OCI-LY3 (cell line): ENCODE measurements at regions not wholly inside any gene's neighbourhood (a gene's known extent, or its start where the extent isn't known, plus 50 kb on each side); places are given as distances from the start of the nearest gene placed in this dataset.

ENCODE experiments used
- H2AFZ ChIP-seq: fragments of 200-600, 300-600 bp; shearing (Covaris generic); 2 replicates; pipeline ENCODE4 v1.6.0; 2014; ENCODE audit warnings: antibody characterized with exemption, low read depth, low read length
- H3K27ac ChIP-seq: fragments of 200-600, 300-600 bp; sonication (generic); 2 replicates; pipeline ENCODE4 v1.5.1; 2014; ENCODE audit warnings: mild to moderate bottlenecking, low read length, moderate library complexity, mixed read lengths
- H3K27me3 ChIP-seq: fragments of 200-600, 300-600 bp; sonication (generic); 2 replicates; pipeline ENCODE4 v1.6.1; 2014; ENCODE audit warnings: low read depth, low read length, mixed read lengths
- H3K36me3 ChIP-seq: fragments of 200-600, 300-600 bp; sonication (generic); replicated peaks from 2 replicates; pipeline ENCODE3; 2014; ENCODE audit warnings: low read depth, low read length, mixed read lengths
- H3K4me1 ChIP-seq: fragments of 300-600, 200-600 bp; sonication (generic); 2 replicates; pipeline ENCODE4 v1.6.1; 2014; ENCODE audit warnings: low read length, mixed read lengths
- H3K4me2 ChIP-seq: fragments of 200-600, 300-600 bp; sonication (generic); 2 replicates; pipeline ENCODE4 v1.6.1; 2014; ENCODE audit warnings: low read length, mixed read lengths
- H3K4me3 ChIP-seq: fragments of 300-600, 200-600 bp; sonication (generic); 2 replicates; pipeline ENCODE4 v1.5.1; 2014; ENCODE audit warnings: antibody characterized with exemption, mild to moderate bottlenecking, low read length, moderate library complexity
- H3K79me2 ChIP-seq: fragments of 300-600, 200-600 bp; shearing (Covaris generic); 2 replicates; pipeline ENCODE4 v1.6.1; 2014; ENCODE audit warnings: mild to moderate bottlenecking, low read length, mixed read lengths
- H3K9ac ChIP-seq: fragments of 300-600, 200-600 bp; shearing (Covaris generic); 2 replicates; pipeline ENCODE4 v1.6.0; 2014; ENCODE audit warnings: mild to moderate bottlenecking, low read length, moderate library complexity
- H3K9me3 ChIP-seq: fragments of 200-600, 300-600 bp; shearing (Covaris generic); 2 replicates; pipeline ENCODE4 v1.6.1; 2014; ENCODE audit warnings: low read length, mixed read lengths; ENCODE audit not compliant: insufficient read depth
- H4K20me1 ChIP-seq: fragments of 200-600, 300-600 bp; sonication (generic); 2 replicates; pipeline ENCODE4 v1.6.1; 2016; ENCODE audit warnings: low read length, mixed read lengths; ENCODE audit not compliant: insufficient read depth
- CTCF ChIP-seq: fragments of 200-600, 300-600 bp; sonication (generic); IDR thresholded peaks from 2 replicates; pipeline ENCODE4 v1.5.1; 2014; ENCODE audit warnings: antibody characterized with exemption, low read length, low read depth
- EZH2phosphoT487 ChIP-seq: fragments of 200-600 bp; shearing (Covaris generic); IDR thresholded peaks from 2 replicates; pipeline ENCODE4 v1.6.1; 2018; ENCODE audit warnings: antibody characterized with exemption, mixed run types, low read depth

- Histone ChIP-seq H4K20me1 (no peaks in the 10 kb centered on the region), H3K4me1 (no peaks in the 10 kb centered on the region), H3K4me2 (no peak overlapping the region), H3K9ac (no peak overlapping the region), H3K79me2 (no peaks in the 10 kb centered on the region), H3K27ac (no peak overlapping the region), H3K9me3 (no peaks in the 10 kb centered on the region), H2AFZ (no peak overlapping the region), H3K4me3 (no peak overlapping the region), H3K36me3 (no peaks in the 10 kb centered on the region), H3K27me3 (no peaks in the 10 kb centered on the region)
- TF ChIP-seq CTCF = no peak
- TF ChIP-seq EZH2phosphoT487 = no peak
Measured at GRCh38 chr9:117860849-117861248, 156.6 kb downstream of the TLR4 start.

GRCh38 chr9:117864385-117865057 lies 160.3 kb downstream of the TLR4 start:
- H3K4me3 ChIP-seq = no peak overlapping the region
- no peaks in the 10 kb centered on the region for H3K36me3 ChIP-seq
- no peaks in the 10 kb centered on the region for H4K20me1 ChIP-seq

DNA sequence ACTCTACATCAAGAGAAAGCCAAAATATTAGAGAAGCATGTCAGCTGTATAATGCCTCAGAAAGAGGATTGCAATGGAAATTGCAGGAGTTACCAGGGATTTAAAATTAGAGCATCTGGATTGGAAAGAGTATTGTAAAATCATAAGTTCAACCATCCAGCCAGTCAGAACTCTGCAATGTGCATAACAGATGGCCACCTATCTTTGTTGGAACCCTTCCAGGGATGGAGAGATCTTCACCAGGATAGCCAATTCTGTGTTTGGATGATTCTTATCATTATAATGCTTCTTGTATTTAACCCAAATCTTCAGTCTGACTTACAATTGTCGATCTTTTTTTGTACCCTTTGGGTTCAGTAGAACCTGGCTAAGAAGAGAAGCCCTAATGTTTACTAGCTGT lies 164.4 kb downstream of the TLR4 start:
- Histone ChIP-seq H4K20me1 (no peaks in the 10 kb centered on the region), H3K36me3 (no peaks in the 10 kb centered on the region), H3K9ac (no peak overlapping the region), H3K9me3 (no peaks in the 10 kb centered on the region), H3K27ac (no peak overlapping the region), H3K4me3 (no peak overlapping the region), H2AFZ (no peak overlapping the region), H3K27me3 (peaks cover 7% of the 10 kb centered on the region), H3K4me2 (no peak overlapping the region), H3K4me1 (no peaks in the 10 kb centered on the region), H3K79me2 (no peaks in the 10 kb centered on the region)
- no peak for TF ChIP-seq EZH2phosphoT487

More at GRCh38 chr9:117864385-117865057, 160.3 kb downstream of the TLR4 start:
- Histone ChIP-seq H3K27me3 (no peaks in the 10 kb centered on the region; the same call in 1 of the 2 replicates), H3K4me1 (no peaks in the 10 kb centered on the region), H3K27ac (no peak overlapping the region), H3K79me2 (no peaks in the 10 kb centered on the region), H3K9ac (no peak overlapping the region), H3K9me3 (no peaks in the 10 kb centered on the region), H2AFZ (no peak overlapping the region), H3K4me2 (no peak overlapping the region)
- no peak for TF ChIP-seq EZH2phosphoT487
- TF ChIP-seq CTCF = no peak

- Histone ChIP-seq H2AFZ (no peak overlapping the region), H3K36me3 (no peaks in the 10 kb centered on the region), H3K4me1 (no peaks in the 10 kb centered on the region), H3K9me3 (no peaks in the 10 kb centered on the region), H3K27ac (no peak overlapping the region), H3K9ac (no peak overlapping the region), H3K4me3 (no peak overlapping the region), H3K79me2 (no peaks in the 10 kb centered on the region), H3K4me2 (no peak overlapping the region), H3K27me3 (peaks cover 14% of the 10 kb centered on the region), H4K20me1 (no peaks in the 10 kb centered on the region)
- TF ChIP-seq CTCF (peak; percentile 45), EZH2phosphoT487 (no peak)
Measured at GRCh38 chr9:117869287-117869686, 165.1 kb downstream of the TLR4 start.
